Tibial nerve (tissue), 3 donors: ENCODE measurements at regions not wholly inside any gene's neighbourhood (a gene's known extent, or its start where the extent isn't known, plus 50 kb on each side); places are given as distances from the start of the nearest gene placed in this dataset.

Source experiments
- CTCF ChIP-seq, 5 experiments: fragments of 200-600 bp in 3 of 5; fragments of 450-650 bp in 2 of 5; sonication (generic) in 3 of 5; IDR thresholded peaks; one replicate each; pipeline ENCODE4 v1.5.1; 2016 to 2019; ENCODE audit warnings: antibody characterized with exemption in 5 of 5, mild to moderate bottlenecking in 3 of 5, moderate library complexity in 2 of 5
- POLR2A ChIP-seq, 2 donors: fragments of 450-650 bp; IDR thresholded peaks; one replicate each; pipeline ENCODE4 v1.6.1; 2017; ENCODE audit warnings: antibody characterized with exemption in 2 of 2, mild to moderate bottlenecking in 2 of 2, moderate library complexity in 2 of 2

GRCh38 chr5:58299256-58299655 lies 160.6 kb downstream of the PLK2 start:
- TF ChIP-seq CTCF (IDR thresholded peaks at IDR 0.05) (no peak), POLR2A (IDR thresholded peaks at IDR 0.05) (no peak)
